HG02970 (cell line): ENCODE measurements at regions not wholly inside any gene's neighbourhood (a gene's known extent, or its start where the extent isn't known, plus 50 kb on each side); places are given as distances from the start of the nearest gene placed in this dataset.
"Not testable (repeated sequence)": the region's sequence is repeated elsewhere in the genome, so short reads cannot be mapped to it uniquely, and the experiment has no call there.

Experiments
- ATAC-seq: cut with Tn5 transposase; IDR thresholded peaks from one replicate; pipeline ENCODE4 v1.9.1; 2021; ENCODE audit warnings: mild to moderate bottlenecking, moderate library complexity, moderate number of reproducible peaks; ENCODE audit not compliant: unreplicated experiment, low FRiP score

GRCh38 chr6:165836648-165837047 is 173.6 kb upstream of the PDE10A start:
- not testable (repeated sequence) for ATAC-seq

- ATAC-seq = no peak
These were observed 172.4 kb upstream of the PDE10A start for GRCh38 chr6:165835410-165835851.

GRCh38 chr6:165834613-165835259 is 171.7 kb upstream of the PDE10A start:
- ATAC-seq = no peak

- no peak for ATAC-seq
These were observed 170.3 kb upstream of the PDE10A start for GRCh38 chr6:165833355-165833754.

GRCh38 chr6:165831812-165832510 is 168.9 kb upstream of the PDE10A start:
- ATAC-seq = no peak

- ATAC-seq = no peak
These were observed 167.7 kb upstream of the PDE10A start for GRCh38 chr6:165830761-165831160.

GRCh38 chr6:165829376-165829775 is 166.3 kb upstream of the PDE10A start:
- no peak for ATAC-seq

- no peak for ATAC-seq
These were observed 164.1 kb upstream of the PDE10A start for GRCh38 chr6:165827190-165827518.

- ATAC-seq = no peak
These were observed 163.6 kb upstream of the PDE10A start for GRCh38 chr6:165826487-165827189.

GRCh38 chr6:165825256-165825815 is 162.3 kb upstream of the PDE10A start:
- ATAC-seq = no peak

GRCh38 chr6:165823609-165824326 is 160.7 kb upstream of the PDE10A start:
- no peak for ATAC-seq

- ATAC-seq = no peak
These were observed 159.5 kb upstream of the PDE10A start for GRCh38 chr6:165822501-165822900.

- no peak for ATAC-seq
These were observed 158.7 kb upstream of the PDE10A start for GRCh38 chr6:165821754-165822153.

- ATAC-seq = no peak
These were observed 157.9 kb upstream of the PDE10A start for GRCh38 chr6:165820934-165821333.

- no peak for ATAC-seq
These were observed 157.4 kb upstream of the PDE10A start for GRCh38 chr6:165820407-165820806.

- ATAC-seq = no peak
These were observed 156.4 kb upstream of the PDE10A start for GRCh38 chr6:165819394-165819793.

GRCh38 chr6:165818200-165818599 is 155.2 kb upstream of the PDE10A start:
- no peak for ATAC-seq

- no peak for ATAC-seq
These were observed 154.7 kb upstream of the PDE10A start for GRCh38 chr6:165817771-165818170.

- ATAC-seq = no peak
These were observed 154.1 kb upstream of the PDE10A start for GRCh38 chr6:165817148-165817547.

GRCh38 chr6:165814679-165815078 is 151.6 kb upstream of the PDE10A start:
- ATAC-seq = no peak

- no peak for ATAC-seq
These were observed 148.5 kb upstream of the PDE10A start for GRCh38 chr6:165811512-165811911.
